ENCODE measurements at regions not wholly inside any gene's neighbourhood (a gene's known extent, or its start where the extent isn't known, plus 50 kb on each side); places are given as distances from the start of the nearest gene placed in this dataset.
"Not testable (repeated sequence)": the region's sequence is repeated elsewhere in the genome, so short reads cannot be mapped to it uniquely, and the experiment has no call there.

DNA sequence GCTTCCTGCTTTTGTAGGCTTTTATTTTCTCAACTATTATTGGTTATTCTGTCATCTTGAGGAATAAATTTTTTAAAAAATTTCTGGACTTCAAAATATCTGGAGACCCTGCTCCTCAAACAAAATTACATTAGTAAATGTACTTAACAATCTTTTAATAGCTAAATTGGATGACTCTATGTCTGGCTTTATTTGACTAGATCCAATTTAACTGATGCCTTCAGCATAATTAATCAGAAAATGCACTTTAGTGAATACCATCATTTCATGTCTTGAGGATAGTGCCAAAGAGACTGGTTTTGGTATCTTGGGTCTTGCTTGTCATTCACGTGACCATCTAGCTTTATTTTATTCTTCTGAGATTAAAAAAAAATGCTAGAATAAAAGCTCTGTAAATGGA, 1301.2 kb downstream of the JRKL start:
- no peak for DNase-seq (ENCODE audit: low spot score in 2 of 2)
- Histone ChIP-seq H3K27me3 (no peaks in the 10 kb centered on the region), H3K27ac (no peak overlapping the region), H3K9me3 (peaks cover 0 to 15% of the 10 kb centered on the region in 2 donors), H3K4me3 (no peak overlapping the region), H3K36me3 (no peaks in the 10 kb centered on the region), H3K4me1 (no peaks in the 10 kb centered on the region)
- intact Hi-C loops (cut with DNase I; ENCODE audit: low total_unique reads), result no loop called here
- TF ChIP-seq POLR2AphosphoS5 (IDR thresholded peaks at IDR 0.05) (no peak), CTCF (IDR thresholded peaks at IDR 0.05) (no peak), POLR2A (IDR thresholded peaks at IDR 0.05) (no peak)

DNA sequence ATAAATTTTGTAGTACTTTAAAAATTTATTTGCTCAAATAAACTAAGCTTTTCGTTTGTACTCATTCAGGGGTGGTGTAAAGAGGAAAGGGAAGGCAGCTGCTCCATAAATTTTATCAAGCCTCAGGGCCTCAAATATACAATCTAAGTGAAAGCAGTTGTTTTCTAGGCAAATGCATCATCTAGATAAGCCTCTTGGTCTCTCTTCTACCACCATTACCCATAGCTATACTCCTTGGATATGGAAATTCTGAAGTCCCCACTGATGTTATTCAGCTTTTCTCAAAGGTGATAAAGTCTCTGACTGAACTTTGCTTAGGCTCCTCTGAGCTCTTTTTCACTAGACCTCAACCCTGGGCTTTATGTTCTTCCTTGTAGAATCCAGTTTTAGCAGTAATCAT, 1313.1 kb downstream of the JRKL start:
- H3K4me1 ChIP-seq, result no peaks in the 10 kb centered on the region
- no peak overlapping the region for H3K27ac ChIP-seq
- TF ChIP-seq POLR2A (IDR thresholded peaks at IDR 0.05) (no peak), POLR2AphosphoS5 (IDR thresholded peaks at IDR 0.05) (no peak), CTCF (IDR thresholded peaks at IDR 0.05) (no peak)
- H3K4me3 ChIP-seq, result no peak overlapping the region
- no peaks in the 10 kb centered on the region for H3K27me3 ChIP-seq
- H3K36me3 ChIP-seq, result no peaks in the 10 kb centered on the region
- H3K9me3 ChIP-seq, result no peaks in the 10 kb centered on the region
- intact Hi-C loops (cut with DNase I; ENCODE audit: low total_unique reads), result no loop called here
- no peak for DNase-seq (ENCODE audit: low spot score in 2 of 2)

GRCh38 chr11:97703851-97704250, 1314.0 kb downstream of the JRKL start:
- no peak overlapping the region for H3K27ac ChIP-seq
- intact Hi-C loops (cut with DNase I; ENCODE audit: low total_unique reads), result no loop called here
- H3K27me3 ChIP-seq, result no peaks in the 10 kb centered on the region
- no peaks in the 10 kb centered on the region for H3K9me3 ChIP-seq
- no peaks in the 10 kb centered on the region for H3K4me1 ChIP-seq
- DNase-seq (ENCODE audit: low spot score in 2 of 2), result no peak
- no peak for TF ChIP-seq CTCF (IDR thresholded peaks at IDR 0.05)
- no peak for TF ChIP-seq POLR2A (IDR thresholded peaks at IDR 0.05)
- TF ChIP-seq POLR2AphosphoS5 (IDR thresholded peaks at IDR 0.05), result no peak
- no peak overlapping the region for H3K4me3 ChIP-seq
- H3K36me3 ChIP-seq, result no peaks in the 10 kb centered on the region

- DNase-seq (ENCODE audit: low spot score in 2 of 2); H3K4me1 ChIP-seq; H3K9me3 ChIP-seq; H3K27ac ChIP-seq; H3K36me3 ChIP-seq; H3K4me3 ChIP-seq; intact Hi-C loops (cut with DNase I; ENCODE audit: low total_unique reads); H3K27me3 ChIP-seq: not testable (repeated sequence)
These were observed 1315.3 kb upstream of the CNTN5 start for GRCh38 chr11:97705441-97705840.

- H3K36me3 ChIP-seq, result no peaks in the 10 kb centered on the region
- intact Hi-C loops (cut with DNase I; ENCODE audit: low total_unique reads), result no loop called here
- no peaks in the 10 kb centered on the region for H3K4me1 ChIP-seq
- H3K27me3 ChIP-seq, result no peaks in the 10 kb centered on the region
- TF ChIP-seq POLR2A (IDR thresholded peaks at IDR 0.05) (no peak), CTCF (IDR thresholded peaks at IDR 0.05) (no peak), POLR2AphosphoS5 (IDR thresholded peaks at IDR 0.05) (no peak)
- H3K9me3 ChIP-seq, result no peaks in the 10 kb centered on the region
- H3K4me3 ChIP-seq, result no peak overlapping the region
- DNase-seq (ENCODE audit: low spot score in 2 of 2), result no peak
- H3K27ac ChIP-seq, result no peak overlapping the region
These were observed 1302.8 kb upstream of the CNTN5 start for GRCh38 chr11:97717922-97718321.

GRCh38 chr11:97722065-97722464, 1298.7 kb upstream of the CNTN5 start:
- TF ChIP-seq POLR2AphosphoS5 (IDR thresholded peaks at IDR 0.05), result no peak
- TF ChIP-seq POLR2A (IDR thresholded peaks at IDR 0.05), result no peak
- no peak for TF ChIP-seq CTCF (IDR thresholded peaks at IDR 0.05)
- H3K36me3 ChIP-seq, result no peaks in the 10 kb centered on the region
- H3K4me3 ChIP-seq, result no peak overlapping the region
- intact Hi-C loops (cut with DNase I; ENCODE audit: low total_unique reads), result no loop called here
- H3K9me3 ChIP-seq, result no peaks in the 10 kb centered on the region
- no peak for DNase-seq (ENCODE audit: low spot score in 2 of 2)
- no peak overlapping the region for H3K27ac ChIP-seq
- H3K27me3 ChIP-seq, result no peaks in the 10 kb centered on the region
- no peaks in the 10 kb centered on the region for H3K4me1 ChIP-seq

All from breast epithelium (tissue), 4 donors.